BJ (cell line): ENCODE measurements at regions not wholly inside any gene's neighbourhood (a gene's known extent, or its start where the extent isn't known, plus 50 kb on each side); places are given as distances from the start of the nearest gene placed in this dataset.

ENCODE experiments used
- CTCF ChIA-PET: fragments of 350-600 bp; formaldehyde crosslinking; extraction: SDS; loops from one replicate; lab custom pipeline; 2021; ENCODE audit warnings: antibody characterized with exemption, inconsistent platforms; lab: Yijun Ruan, JAX
- POLR2A ChIA-PET: fragments of 300-600 bp; sonication (Branson Sonifier 250); formaldehyde crosslinking; extraction: SDS; loops from one replicate; lab custom pipeline; 2021; ENCODE audit warnings: antibody characterized with exemption; lab: Charles Lee
- DNase-seq: peaks from one replicate; pipeline ENCODE4 v3.0.0-alpha.2; 2011; ENCODE audit warnings: low read depth
- H3K27me3 ChIP-seq: 2 replicates; pipeline ENCODE4 v1.6.0; 2011; ENCODE audit warnings: low read length; ENCODE audit not compliant: control insufficient read depth, insufficient read depth
- H3K36me3 ChIP-seq: 2 replicates; pipeline ENCODE4 v1.5.1; 2011; ENCODE audit warnings: low read length; ENCODE audit not compliant: control insufficient read depth, insufficient read depth
- H3K4me3 ChIP-seq: 2 replicates; pipeline ENCODE4 v1.5.1; 2011; ENCODE audit warnings: low read depth, mild to moderate bottlenecking, control low read depth, low read length
- TF ChIP-seq, protein P1 (sequence below): IDR thresholded peaks from 2 replicates; pipeline ENCODE4 v1.5.1; 2011; ENCODE audit warnings: low read depth, mild to moderate bottlenecking, control low read depth, inconsistent platforms, low read length, moderate library complexity; ENCODE audit not compliant: insufficient read depth

DNA sequence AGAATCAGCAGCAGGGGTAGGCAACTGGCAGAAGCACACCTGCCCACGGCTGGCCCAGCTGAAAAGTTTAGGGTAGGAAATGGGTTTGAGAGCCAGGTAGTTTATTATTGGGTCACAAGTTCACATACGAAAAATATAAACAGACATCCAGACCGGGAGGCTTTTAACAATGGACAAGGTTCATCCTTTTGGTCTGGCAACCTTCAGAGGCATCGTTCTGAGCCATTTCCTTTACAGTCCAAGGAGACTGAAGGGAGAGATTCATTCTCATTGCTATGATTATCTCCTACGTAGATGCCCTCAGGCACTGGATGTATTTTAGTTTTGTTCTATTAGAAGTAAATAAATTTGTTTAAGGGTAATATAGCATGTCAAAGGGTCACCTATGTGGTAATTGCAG, 248.0 kb upstream of the THBS1 start:
- DNase-seq: no peak
- no peak overlapping the region for H3K4me3 ChIP-seq
- no peaks in the 10 kb centered on the region for H3K27me3 ChIP-seq
- POLR2A ChIA-PET: no interaction called here
- TF ChIP-seq, protein P1, sequence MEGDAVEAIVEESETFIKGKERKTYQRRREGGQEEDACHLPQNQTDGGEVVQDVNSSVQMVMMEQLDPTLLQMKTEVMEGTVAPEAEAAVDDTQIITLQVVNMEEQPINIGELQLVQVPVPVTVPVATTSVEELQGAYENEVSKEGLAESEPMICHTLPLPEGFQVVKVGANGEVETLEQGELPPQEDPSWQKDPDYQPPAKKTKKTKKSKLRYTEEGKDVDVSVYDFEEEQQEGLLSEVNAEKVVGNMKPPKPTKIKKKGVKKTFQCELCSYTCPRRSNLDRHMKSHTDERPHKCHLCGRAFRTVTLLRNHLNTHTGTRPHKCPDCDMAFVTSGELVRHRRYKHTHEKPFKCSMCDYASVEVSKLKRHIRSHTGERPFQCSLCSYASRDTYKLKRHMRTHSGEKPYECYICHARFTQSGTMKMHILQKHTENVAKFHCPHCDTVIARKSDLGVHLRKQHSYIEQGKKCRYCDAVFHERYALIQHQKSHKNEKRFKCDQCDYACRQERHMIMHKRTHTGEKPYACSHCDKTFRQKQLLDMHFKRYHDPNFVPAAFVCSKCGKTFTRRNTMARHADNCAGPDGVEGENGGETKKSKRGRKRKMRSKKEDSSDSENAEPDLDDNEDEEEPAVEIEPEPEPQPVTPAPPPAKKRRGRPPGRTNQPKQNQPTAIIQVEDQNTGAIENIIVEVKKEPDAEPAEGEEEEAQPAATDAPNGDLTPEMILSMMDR: no peak
- CTCF ChIA-PET: interaction anchor here (1.4 kb wide), 1 partner anchor 11 kb away, joined by 5 read pairs; no protein-coding TSS in a partner anchor
- no peaks in the 10 kb centered on the region for H3K36me3 ChIP-seq

DNA sequence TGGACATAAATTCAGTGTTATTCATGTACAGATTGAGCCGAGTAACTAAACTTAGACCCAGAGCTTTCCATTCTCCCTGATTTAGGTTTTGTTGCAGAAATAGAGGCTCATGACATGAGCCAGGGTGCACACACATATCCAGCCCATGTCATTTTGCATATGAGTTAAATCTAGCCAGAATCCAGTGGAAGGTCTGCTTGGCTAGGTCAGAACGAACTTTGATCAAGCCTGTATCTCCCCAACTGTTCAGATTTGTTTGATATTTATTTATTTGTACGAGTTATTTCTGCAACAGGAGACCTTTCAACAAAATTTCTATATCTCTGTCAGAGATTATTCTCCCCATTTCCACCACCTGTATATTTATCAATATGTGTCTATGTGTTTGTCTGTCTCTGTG, 247.5 kb upstream of the THBS1 start:
- TF ChIP-seq, protein P1: no peak
- POLR2A ChIA-PET: no interaction called here
- no peak overlapping the region for H3K4me3 ChIP-seq
- H3K36me3 ChIP-seq: no peaks in the 10 kb centered on the region
- CTCF ChIA-PET: no interaction called here
- no peak for DNase-seq
- no peaks in the 10 kb centered on the region for H3K27me3 ChIP-seq

DNA sequence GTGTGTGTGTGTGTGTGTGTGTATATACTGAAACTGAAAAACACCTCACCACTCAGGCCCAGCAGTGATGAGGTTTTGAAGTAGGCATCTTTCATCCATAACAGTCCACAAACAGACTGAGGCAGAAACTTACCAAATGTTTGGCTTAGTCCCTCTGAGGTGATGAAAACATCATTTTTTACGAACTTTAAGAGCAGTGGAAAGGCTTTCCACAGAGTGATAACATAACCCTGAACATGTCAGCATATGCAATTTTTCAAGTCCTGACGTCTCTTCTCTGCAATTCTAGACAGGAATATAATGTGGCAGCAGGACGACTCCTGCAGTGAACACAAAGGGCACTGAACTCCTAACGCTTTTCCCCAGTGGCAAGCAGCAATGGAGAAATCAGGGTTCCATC, 247.0 kb upstream of the THBS1 start:
- Histone ChIP-seq H3K36me3 (no peaks in the 10 kb centered on the region), H3K27me3 (no peaks in the 10 kb centered on the region), H3K4me3 (no peak overlapping the region)
- ChIA-PET CTCF (no interaction called here), POLR2A (no interaction called here)
- DNase-seq: no peak
- TF ChIP-seq, protein P1: no peak

DNA sequence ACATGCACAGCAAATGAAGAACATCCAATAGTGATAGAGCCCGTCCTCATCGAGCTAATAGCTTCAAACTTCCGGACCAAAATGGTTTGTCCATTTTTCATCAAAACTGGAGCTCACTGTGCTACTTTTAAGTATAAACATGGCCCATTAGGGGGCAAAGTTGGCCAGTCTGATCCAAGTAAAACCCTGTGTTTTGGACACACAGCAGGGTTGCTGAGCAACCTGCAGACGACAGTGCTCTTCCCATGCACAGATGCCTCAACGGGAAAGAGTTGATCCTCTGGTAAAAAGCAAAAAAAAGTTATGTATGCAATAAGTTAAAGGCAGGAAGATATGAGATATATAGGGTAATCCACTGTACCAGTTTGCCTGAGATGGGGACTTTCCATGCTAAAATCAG, 244.0 kb upstream of the THBS1 start:
- ChIA-PET CTCF (no interaction called here), POLR2A (interaction anchor here (0.6 kb wide), 1 partner anchor 36 kb away, joined by 4 read pairs; no protein-coding TSS in a partner anchor)
- Histone ChIP-seq H3K27me3 (no peaks in the 10 kb centered on the region), H3K36me3 (no peaks in the 10 kb centered on the region), H3K4me3 (no peak overlapping the region)
- DNase-seq: no peak
- TF ChIP-seq, protein P1: no peak

DNA sequence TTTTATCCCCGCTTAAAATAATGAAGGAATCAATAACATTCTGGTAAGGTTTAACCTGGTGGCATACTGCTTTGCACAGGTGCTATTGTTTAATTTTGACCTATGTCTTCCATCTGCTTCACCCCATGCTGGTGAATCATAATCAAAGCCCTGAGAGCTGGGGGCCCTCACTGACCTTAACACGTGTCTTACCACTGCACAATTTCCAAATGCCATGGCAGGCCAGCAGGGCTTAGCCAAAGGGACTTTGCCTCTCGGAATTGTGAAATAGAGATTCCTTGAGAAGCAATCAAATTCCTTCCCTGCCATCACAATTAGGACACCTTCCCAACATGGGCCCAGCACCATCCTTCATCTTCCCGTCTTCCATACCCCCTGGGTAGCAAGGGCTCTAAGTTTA, 242.6 kb upstream of the THBS1 start:
- H3K27me3 ChIP-seq: no peaks in the 10 kb centered on the region
- no peak overlapping the region for H3K4me3 ChIP-seq
- no peaks in the 10 kb centered on the region for H3K36me3 ChIP-seq
- ChIA-PET CTCF (interaction anchor here (1.1 kb wide), 1 partner anchor 23 kb away, joined by 3 read pairs; no protein-coding TSS in a partner anchor), POLR2A (no interaction called here)
- TF ChIP-seq, protein P1: no peak
- no peak for DNase-seq
